ENCODE measurements at regions not wholly inside any gene's neighbourhood (a gene's known extent, or its start where the extent isn't known, plus 50 kb on each side); places are given as distances from the start of the nearest gene placed in this dataset.

DNA sequence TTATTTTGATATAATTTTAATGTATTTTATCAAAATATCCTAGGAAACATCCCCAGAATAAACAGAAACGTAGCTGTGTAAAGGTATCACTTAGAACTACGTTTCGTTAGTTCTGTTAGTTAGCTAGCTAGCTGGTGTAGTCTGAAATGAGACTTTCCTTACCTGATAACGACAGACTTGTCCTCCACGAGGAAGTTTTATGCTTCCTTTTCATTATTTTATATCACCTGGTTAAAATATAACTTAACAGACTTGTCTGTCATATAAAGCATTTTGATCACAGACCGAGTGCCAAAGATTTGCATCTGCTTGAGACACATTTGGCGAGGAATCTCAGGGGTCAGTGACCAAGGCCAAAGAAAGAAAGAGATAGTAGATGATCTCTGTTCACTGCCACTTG lies 829.5 kb downstream of the VGLL3 start:
- intact Hi-C loops (cut with micrococcal nuclease): no loop called here
- Histone ChIP-seq H3K36me3 (no peaks in the 10 kb centered on the region), H3K9me3 (replicated peaks) (no peaks in the 10 kb centered on the region), H3K27ac (replicated peaks) (no peak overlapping the region), H3K27me3 (ENCODE audit: low read depth) (no peaks in the 10 kb centered on the region), H3K4me3 (no peak overlapping the region), H3K4me1 (no peaks in the 10 kb centered on the region)
- TF ChIP-seq, protein P1, sequence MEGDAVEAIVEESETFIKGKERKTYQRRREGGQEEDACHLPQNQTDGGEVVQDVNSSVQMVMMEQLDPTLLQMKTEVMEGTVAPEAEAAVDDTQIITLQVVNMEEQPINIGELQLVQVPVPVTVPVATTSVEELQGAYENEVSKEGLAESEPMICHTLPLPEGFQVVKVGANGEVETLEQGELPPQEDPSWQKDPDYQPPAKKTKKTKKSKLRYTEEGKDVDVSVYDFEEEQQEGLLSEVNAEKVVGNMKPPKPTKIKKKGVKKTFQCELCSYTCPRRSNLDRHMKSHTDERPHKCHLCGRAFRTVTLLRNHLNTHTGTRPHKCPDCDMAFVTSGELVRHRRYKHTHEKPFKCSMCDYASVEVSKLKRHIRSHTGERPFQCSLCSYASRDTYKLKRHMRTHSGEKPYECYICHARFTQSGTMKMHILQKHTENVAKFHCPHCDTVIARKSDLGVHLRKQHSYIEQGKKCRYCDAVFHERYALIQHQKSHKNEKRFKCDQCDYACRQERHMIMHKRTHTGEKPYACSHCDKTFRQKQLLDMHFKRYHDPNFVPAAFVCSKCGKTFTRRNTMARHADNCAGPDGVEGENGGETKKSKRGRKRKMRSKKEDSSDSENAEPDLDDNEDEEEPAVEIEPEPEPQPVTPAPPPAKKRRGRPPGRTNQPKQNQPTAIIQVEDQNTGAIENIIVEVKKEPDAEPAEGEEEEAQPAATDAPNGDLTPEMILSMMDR (IDR thresholded peaks at IDR 0.05; ENCODE audit: borderline replicate concordance): no peak
- no peak for DNase-seq

DNA sequence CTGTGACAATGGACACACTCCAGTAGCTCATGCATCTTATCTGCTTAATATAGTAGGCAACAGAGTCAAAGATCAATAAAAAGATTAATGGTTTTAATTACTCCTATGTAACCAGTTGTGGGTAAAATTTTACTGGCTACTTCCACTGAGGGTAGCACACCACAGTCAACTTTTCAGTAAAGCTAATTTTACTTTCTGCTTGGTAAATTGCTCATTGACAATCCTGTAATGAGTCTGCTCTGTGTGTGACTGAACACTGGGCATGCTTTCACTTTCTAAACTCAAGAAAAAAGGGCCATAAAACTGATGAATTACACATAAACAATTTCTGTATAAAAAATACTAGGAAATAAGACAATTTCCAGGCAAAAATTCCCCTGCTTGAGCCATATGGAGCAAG lies 838.3 kb downstream of the VGLL3 start:
- intact Hi-C loops (cut with micrococcal nuclease): no loop called here
- DNase-seq: no peak
- H3K36me3 ChIP-seq: no peaks in the 10 kb centered on the region
- no peaks in the 10 kb centered on the region for H3K9me3 ChIP-seq (replicated peaks)
- H3K27ac ChIP-seq (replicated peaks): no peak overlapping the region
- H3K4me3 ChIP-seq: no peak overlapping the region
- H3K4me1 ChIP-seq: no peaks in the 10 kb centered on the region
- TF ChIP-seq, protein P1 (IDR thresholded peaks at IDR 0.05; ENCODE audit: borderline replicate concordance): no peak
- H3K27me3 ChIP-seq (ENCODE audit: low read depth): no peaks in the 10 kb centered on the region

DNA sequence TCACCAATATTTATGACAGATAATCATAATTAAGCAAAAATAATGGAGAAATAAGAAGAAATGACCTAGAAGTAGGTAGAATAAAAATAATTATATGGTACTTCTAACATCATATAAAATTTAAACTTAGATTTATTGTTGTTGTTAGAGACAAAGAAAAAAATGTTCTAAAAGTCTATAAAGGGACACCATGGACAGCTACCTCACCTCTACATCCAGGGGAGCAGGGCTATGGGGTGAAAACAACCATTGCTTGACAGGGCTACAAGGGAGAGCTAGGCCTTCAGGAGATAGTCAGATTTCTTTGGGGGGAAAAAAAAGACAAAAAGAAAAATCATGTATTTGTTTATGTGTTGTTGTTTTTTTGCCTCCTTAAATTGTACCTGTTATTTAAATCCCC lies 841.9 kb downstream of the VGLL3 start:
- TF ChIP-seq, protein P1 (IDR thresholded peaks at IDR 0.05; ENCODE audit: borderline replicate concordance): no peak
- DNase-seq: no peak
- Histone ChIP-seq H3K4me1 (no peaks in the 10 kb centered on the region), H3K27ac (replicated peaks) (no peak overlapping the region), H3K9me3 (replicated peaks) (no peaks in the 10 kb centered on the region), H3K27me3 (ENCODE audit: low read depth) (no peaks in the 10 kb centered on the region), H3K36me3 (no peaks in the 10 kb centered on the region), H3K4me3 (no peak overlapping the region)
- intact Hi-C loops (cut with micrococcal nuclease): no loop called here

- Histone ChIP-seq H3K27me3 (ENCODE audit: low read depth) (no peaks in the 10 kb centered on the region), H3K27ac (replicated peaks) (no peak overlapping the region), H3K36me3 (no peaks in the 10 kb centered on the region), H3K4me3 (no peak overlapping the region), H3K4me1 (no peaks in the 10 kb centered on the region), H3K9me3 (replicated peaks) (peaks cover 2% of the 10 kb centered on the region)
- DNase-seq: no peak
- intact Hi-C loops (cut with micrococcal nuclease): no loop called here
- TF ChIP-seq, protein P1 (IDR thresholded peaks at IDR 0.05; ENCODE audit: borderline replicate concordance): no peak
Measured at GRCh38 chr3:86147119-86147518, 843.8 kb downstream of the VGLL3 start.

DNA sequence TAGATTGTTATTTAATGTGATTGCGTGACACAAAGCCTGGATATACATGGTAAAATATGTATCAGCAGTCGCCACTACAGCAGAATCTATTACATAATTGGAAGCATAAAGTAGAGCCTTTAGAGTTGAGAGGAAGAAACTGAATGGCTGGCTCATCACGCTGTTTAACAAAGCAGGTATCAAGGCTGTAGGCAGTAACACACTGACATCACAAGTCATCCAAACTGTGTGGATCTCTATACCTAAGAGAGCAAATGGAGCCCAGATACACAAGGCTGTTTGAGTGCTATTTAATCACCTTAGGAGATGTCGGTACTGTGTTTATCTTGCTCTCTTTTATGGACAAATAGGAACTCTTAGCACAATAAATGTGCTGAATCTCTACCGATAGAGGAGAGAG lies 864.4 kb downstream of the VGLL3 start:
- TF ChIP-seq, protein P1 (IDR thresholded peaks at IDR 0.05; ENCODE audit: borderline replicate concordance): no peak
- DNase-seq: no peak
- intact Hi-C loops (cut with micrococcal nuclease): no loop called here

More for the DNA sequence above, 864.4 kb downstream of the VGLL3 start:
- H3K27ac ChIP-seq (replicated peaks): no peak overlapping the region
- H3K4me3 ChIP-seq: no peak overlapping the region
- no peaks in the 10 kb centered on the region for H3K36me3 ChIP-seq
- peaks cover 23% of the 10 kb centered on the region for H3K9me3 ChIP-seq (replicated peaks)
- no peaks in the 10 kb centered on the region for H3K27me3 ChIP-seq (ENCODE audit: low read depth)
- H3K4me1 ChIP-seq: no peaks in the 10 kb centered on the region

Data from left ventricle myocardium inferior (tissue), 1 donor.